BJ (cell line): ENCODE measurements at regions not wholly inside any gene's neighbourhood (a gene's known extent, or its start where the extent isn't known, plus 50 kb on each side); places are given as distances from the start of the nearest gene placed in this dataset.

ENCODE experiments used
- CTCF ChIA-PET: fragments of 350-600 bp; formaldehyde crosslinking; extraction: SDS; loops from one replicate; lab custom pipeline; 2021; ENCODE audit warnings: antibody characterized with exemption, inconsistent platforms; lab: Yijun Ruan, JAX
- POLR2A ChIA-PET: fragments of 300-600 bp; sonication (Branson Sonifier 250); formaldehyde crosslinking; extraction: SDS; loops from one replicate; lab custom pipeline; 2021; ENCODE audit warnings: antibody characterized with exemption; lab: Charles Lee
- DNase-seq: peaks from one replicate; pipeline ENCODE4 v3.0.0-alpha.2; 2011; ENCODE audit warnings: low read depth
- H3K27me3 ChIP-seq: 2 replicates; pipeline ENCODE4 v1.6.0; 2011; ENCODE audit warnings: low read length; ENCODE audit not compliant: control insufficient read depth, insufficient read depth
- H3K36me3 ChIP-seq: 2 replicates; pipeline ENCODE4 v1.5.1; 2011; ENCODE audit warnings: low read length; ENCODE audit not compliant: control insufficient read depth, insufficient read depth
- H3K4me3 ChIP-seq: 2 replicates; pipeline ENCODE4 v1.5.1; 2011; ENCODE audit warnings: low read depth, mild to moderate bottlenecking, control low read depth, low read length
- TF ChIP-seq, protein P1 (sequence below): IDR thresholded peaks from 2 replicates; pipeline ENCODE4 v1.5.1; 2011; ENCODE audit warnings: low read depth, mild to moderate bottlenecking, control low read depth, inconsistent platforms, low read length, moderate library complexity; ENCODE audit not compliant: insufficient read depth

DNA sequence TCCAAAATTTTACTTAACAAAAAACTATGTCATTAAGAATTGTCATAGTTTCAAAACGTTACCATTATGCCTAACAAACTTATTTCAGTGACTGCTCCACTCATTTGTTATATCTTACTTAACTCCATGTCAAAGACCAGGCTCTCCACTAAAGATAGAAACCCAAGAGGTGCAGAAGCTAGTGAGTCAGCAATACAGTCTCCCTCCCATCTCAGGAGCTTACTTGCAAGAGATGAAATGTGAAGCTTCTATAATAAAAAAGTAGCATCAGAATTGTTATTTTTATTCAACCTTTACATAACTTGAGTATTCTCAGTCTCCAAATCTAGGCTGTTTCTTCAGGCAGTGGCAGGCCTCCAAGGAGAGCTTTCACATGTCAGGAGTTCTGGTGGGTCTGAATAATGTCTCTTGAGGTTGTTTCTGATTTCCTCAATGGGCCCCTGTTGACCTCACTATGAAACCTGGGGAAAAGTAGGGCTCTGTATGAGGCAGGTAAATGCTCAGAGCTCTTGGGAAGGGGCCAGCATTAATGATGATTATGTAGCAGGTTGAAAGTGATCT lies 242.0 kb downstream of the NDFIP2 start:
- H3K4me3 ChIP-seq = no peak overlapping the region
- no peaks in the 10 kb centered on the region for H3K36me3 ChIP-seq
- CTCF ChIA-PET = interaction anchor here (1.2 kb wide), 1 partner anchor 14 kb away, joined by 4 read pairs; no protein-coding TSS in a partner anchor
- TF ChIP-seq, protein P1, sequence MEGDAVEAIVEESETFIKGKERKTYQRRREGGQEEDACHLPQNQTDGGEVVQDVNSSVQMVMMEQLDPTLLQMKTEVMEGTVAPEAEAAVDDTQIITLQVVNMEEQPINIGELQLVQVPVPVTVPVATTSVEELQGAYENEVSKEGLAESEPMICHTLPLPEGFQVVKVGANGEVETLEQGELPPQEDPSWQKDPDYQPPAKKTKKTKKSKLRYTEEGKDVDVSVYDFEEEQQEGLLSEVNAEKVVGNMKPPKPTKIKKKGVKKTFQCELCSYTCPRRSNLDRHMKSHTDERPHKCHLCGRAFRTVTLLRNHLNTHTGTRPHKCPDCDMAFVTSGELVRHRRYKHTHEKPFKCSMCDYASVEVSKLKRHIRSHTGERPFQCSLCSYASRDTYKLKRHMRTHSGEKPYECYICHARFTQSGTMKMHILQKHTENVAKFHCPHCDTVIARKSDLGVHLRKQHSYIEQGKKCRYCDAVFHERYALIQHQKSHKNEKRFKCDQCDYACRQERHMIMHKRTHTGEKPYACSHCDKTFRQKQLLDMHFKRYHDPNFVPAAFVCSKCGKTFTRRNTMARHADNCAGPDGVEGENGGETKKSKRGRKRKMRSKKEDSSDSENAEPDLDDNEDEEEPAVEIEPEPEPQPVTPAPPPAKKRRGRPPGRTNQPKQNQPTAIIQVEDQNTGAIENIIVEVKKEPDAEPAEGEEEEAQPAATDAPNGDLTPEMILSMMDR = no peak
- no peaks in the 10 kb centered on the region for H3K27me3 ChIP-seq
- no peak for DNase-seq
- POLR2A ChIA-PET = no interaction called here

- no peaks in the 10 kb centered on the region for H3K36me3 ChIP-seq
- DNase-seq = no peak
- H3K4me3 ChIP-seq = no peak overlapping the region
- CTCF ChIA-PET = interaction anchor here (0.8 to 0.9 kb wide), 2 partner anchors 10 to 21 kb away, joined by 3 read pairs; no protein-coding TSS in a partner anchor
- POLR2A ChIA-PET = no interaction called here
- TF ChIP-seq, protein P1 = no peak
- no peaks in the 10 kb centered on the region for H3K27me3 ChIP-seq
Measured at GRCh38 chr13:79716191-79716590, 235.2 kb downstream of the NDFIP2 start.

GRCh38 chr13:79711631-79712030 lies 230.7 kb downstream of the NDFIP2 start:
- ChIA-PET CTCF (interaction anchor here (0.9 kb wide), 1 partner anchor 23 kb away, joined by 3 read pairs; no protein-coding TSS in a partner anchor), POLR2A (no interaction called here)
- H3K4me3 ChIP-seq = no peak overlapping the region
- TF ChIP-seq, protein P1 = no peak
- no peaks in the 10 kb centered on the region for H3K27me3 ChIP-seq
- DNase-seq = no peak
- no peaks in the 10 kb centered on the region for H3K36me3 ChIP-seq

DNA sequence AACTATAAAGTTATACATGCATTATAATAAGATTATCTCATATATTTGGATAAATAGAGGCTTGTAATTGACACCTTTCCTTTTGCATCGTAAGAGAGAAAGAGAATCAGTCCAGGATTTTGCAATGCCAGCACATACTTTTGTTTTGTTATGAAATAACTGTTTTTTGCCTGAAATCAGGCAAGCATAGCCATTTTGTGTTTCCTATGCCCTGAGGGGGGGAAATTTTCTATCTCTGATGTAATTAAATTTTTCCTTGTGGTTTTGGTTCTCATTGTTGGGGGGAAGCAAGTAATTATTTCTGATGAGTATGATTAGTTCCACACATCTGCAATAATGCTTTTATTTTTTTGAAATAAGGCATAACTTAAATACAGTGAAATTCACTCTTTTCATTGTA lies 229.4 kb downstream of the NDFIP2 start:
- TF ChIP-seq, protein P1 = no peak
- POLR2A ChIA-PET = no interaction called here
- DNase-seq = peak; percentile 49
- Histone ChIP-seq H3K27me3 (no peaks in the 10 kb centered on the region), H3K4me3 (no peak overlapping the region), H3K36me3 (no peaks in the 10 kb centered on the region)
- CTCF ChIA-PET = interaction anchor here (0.7 to 1.3 kb wide), 2 partner anchors 32 to 632 kb away, joined by 3 read pairs; no protein-coding TSS in a partner anchor

- peak; percentile 39 for DNase-seq
- no peaks in the 10 kb centered on the region for H3K27me3 ChIP-seq
- TF ChIP-seq, protein P1 = no peak
- CTCF ChIA-PET = no interaction called here
- H3K36me3 ChIP-seq = no peaks in the 10 kb centered on the region
- H3K4me3 ChIP-seq = no peak overlapping the region
- POLR2A ChIA-PET = no interaction called here
Measured at GRCh38 chr13:79709471-79709870, 228.5 kb downstream of the NDFIP2 start.
